HG03342 (cell line): ENCODE measurements at regions not wholly inside any gene's neighbourhood (a gene's known extent, or its start where the extent isn't known, plus 50 kb on each side); places are given as distances from the start of the nearest gene placed in this dataset.

Experiments used
- ATAC-seq: cut with Tn5 transposase; IDR thresholded peaks from one replicate; pipeline ENCODE4 v1.9.1; 2021; ENCODE audit warnings: mild to moderate bottlenecking, moderate library complexity; ENCODE audit not compliant: unreplicated experiment

DNA sequence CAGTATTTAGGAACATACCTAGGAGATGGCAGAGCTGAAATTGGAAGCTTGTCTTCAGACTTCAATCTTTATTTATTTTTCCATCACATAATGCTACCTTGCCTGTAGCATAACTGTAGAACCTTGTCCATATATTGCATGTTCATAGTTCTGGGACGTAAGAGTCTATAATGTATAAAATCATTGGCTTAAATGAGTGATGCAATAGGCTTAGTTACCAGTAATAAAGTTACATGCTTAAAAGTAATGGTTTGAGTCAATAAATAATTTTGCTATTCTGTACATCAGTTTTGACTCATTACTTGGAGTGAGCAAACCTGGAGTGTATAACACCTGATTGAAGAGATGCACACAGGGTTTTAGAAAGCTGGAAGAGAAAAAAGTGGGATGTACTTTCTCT, 229.3 kb downstream of the CDCA7 start:
- no peak for ATAC-seq

DNA sequence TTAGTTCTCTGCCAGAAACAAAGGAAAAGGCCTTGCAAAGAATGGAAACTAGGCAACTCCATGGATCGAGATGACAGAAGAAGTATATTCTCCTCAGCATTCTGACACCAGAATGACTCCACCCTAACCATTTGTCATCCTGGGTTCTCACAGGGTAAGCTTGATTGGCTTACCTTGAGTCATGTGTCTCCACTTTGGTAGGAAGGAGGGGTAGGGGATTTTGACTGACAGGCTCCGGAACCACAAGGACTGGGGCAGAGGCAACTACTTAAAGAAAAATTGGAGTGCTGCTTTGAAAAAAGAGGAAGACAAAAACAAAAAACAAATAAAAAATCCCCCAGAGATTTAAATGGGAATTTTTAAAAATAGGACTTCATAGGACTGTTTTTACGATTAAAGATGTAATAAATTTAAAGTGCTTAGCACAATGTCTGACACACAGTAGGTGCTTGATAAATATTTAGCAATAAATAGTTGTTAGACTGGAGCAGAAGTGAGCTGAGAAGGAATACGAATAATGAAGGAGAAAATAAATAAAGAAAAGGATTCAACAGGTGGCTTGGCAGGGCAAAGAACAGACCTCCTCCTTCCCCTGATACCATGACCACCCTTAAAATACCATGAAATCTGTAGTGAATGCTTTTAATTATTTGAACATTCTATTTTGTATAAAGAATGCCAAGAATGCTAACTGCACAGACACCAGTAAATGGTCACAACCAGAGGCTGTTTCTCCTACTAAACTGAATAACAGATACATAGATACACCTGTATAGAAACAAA, 230.2 kb downstream of the CDCA7 start:
- no peak for ATAC-seq

DNA sequence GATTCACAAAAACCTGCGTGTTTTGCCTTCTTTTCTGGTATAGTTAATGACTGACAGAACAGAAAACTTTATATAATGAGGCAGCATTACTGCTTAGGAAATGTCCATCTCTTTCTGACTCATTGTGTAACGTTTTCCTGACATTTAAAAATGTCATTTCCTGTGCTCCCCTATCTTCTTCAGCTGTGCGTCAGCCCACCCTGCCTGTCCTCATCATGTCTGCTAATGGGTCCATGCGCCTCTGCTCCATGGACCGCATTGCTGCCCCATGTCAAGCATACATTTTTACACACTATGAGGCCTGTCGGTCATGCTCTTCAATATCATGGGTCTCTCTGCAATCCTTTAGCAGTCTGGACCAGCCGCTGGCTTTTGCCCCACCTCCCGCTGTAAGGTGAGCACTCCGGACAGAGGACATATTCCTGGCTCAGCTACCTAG, 234.3 kb downstream of the CDCA7 start:
- ATAC-seq: no peak

DNA sequence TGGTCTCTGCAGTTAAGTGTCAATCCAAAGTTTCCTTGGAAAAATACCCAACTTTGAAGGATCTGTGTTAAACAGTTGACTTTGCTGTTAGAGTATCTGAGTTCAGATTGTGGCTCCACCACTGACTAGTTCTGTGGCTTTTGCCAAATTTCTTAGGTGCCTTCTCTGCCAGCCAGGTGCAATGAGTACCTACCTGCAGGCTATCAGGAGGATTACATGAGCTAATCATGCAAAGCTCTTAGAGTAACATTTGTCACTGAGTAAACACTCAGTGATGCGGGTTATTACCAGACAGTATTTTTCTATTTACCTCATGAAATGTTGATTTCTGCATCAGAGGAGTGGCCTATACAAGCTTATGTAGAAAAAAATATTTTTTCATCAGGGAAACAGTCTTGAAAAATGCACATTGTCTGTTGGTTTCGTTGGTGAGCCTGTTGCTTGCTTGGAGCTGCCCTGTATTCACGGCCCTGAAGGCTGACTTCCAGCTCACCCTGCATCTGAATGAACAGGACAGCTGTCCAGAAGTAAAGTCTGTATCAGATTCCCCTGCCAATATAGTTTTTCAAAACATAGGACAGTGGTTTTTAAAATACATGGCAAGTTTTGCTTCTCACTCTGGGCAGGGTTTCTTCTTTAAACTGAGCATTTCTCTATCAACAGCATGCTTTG, 235.1 kb downstream of the CDCA7 start:
- ATAC-seq: no peak

DNA sequence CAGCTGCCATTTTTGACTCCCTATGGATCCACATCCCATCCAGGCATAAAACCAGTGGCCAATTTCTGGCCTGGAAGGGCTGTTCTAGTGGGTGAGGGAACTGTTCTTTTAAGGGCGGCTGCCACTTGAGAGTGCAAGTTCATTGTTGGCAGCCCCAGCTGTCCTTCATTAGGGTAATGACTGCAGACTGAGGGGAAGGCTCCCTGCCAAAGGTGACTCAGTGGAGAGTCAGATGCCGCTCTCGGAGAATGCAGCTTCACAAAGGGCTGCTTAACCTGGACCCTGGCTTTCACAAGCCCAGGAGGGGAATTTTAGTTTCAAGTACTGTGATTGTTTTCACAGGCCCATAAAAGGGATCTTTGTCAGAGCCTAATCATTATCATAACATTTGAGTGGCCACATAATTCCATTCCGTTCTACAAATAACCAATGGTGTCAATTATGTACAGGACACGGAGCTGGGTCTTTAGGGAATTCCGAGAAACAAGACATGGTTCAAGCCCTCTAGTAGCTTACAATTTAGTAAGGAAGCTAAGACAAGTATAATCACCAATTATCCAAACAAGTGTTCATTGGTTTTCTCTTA, 235.7 kb downstream of the CDCA7 start:
- ATAC-seq: no peak

DNA sequence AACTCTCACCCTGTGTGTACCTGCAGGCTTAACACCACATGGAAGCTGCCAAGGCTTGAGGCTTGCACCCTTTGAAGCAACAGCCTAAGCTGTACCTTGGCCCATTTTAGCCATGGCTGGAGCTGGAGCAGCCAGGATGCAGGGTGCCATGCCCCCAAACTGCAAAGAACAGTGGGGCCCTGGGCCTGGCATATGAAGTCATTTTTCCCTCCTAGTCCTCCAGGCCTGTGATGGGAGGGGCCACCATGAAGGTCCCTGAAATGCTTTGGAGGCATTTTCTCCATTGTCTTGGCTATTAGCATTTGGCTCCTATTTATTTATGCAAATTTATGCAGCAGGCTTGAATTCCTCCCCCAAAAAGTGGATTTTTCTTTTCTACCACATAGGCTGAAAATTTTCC, 238.4 kb downstream of the CDCA7 start:
- ATAC-seq: no peak

DNA sequence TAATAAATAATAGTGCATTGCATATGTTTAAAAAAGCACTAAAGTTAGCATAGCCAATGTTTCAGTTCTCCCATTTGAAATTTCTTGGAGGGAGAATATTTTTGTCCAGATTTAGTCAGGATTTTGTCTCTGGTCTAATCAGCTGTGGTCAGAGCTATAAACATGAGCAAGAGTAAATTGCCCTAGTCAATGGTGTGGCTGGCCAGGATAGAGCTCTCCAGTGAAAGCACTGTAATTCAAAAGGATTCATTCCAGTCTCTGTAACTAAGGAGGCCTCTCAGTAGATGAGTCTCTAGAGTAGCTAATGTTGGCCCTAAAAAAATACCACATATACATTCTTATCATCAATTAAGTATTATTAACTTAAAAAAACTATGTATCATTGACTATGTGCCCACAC, 241.6 kb downstream of the CDCA7 start:
- ATAC-seq: no peak

DNA sequence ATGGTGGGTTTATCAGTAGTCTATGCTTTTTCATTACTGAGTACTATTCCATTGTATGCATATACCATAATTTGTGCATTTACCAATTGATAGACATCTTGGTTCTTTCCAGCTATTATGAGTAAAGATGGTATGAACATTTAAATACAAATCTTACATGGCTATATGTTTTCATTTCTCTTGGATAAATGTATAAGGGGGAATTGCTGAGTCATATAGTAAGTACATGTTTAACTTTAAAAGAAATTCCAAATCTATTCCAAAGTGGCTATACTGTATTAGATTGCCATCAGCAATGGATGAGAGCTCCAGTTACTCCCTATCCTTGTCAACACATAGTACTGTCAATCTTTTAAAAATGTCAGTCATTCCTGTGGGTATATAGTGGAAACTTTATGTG, 243.9 kb downstream of the CDCA7 start:
- ATAC-seq: no peak

DNA sequence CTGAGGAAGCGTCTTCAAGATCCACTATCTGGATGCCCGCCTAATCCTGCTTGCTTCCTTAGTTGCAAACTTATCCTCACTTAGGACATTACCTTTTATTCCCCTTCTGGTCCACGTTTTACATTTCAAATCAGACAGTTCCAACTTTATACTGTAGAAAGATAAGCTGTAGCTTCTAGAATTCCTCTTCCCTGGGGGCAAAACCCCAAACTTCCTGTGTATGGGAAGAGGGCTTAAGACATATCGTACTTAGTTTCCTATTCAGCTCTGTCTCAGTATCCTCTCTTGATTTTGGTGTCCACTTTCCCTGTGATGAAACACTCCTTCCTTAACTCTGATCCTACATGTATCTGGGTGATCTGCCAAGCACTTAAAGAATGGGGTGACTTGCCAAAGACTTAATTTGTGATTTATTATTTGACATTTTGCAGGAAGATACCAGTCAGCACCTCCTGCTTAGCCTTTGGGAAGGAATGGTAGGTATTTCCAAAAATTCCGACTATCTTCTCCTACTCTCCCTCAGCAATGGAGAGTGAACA, 245.2 kb downstream of the CDCA7 start:
- no peak for ATAC-seq

DNA sequence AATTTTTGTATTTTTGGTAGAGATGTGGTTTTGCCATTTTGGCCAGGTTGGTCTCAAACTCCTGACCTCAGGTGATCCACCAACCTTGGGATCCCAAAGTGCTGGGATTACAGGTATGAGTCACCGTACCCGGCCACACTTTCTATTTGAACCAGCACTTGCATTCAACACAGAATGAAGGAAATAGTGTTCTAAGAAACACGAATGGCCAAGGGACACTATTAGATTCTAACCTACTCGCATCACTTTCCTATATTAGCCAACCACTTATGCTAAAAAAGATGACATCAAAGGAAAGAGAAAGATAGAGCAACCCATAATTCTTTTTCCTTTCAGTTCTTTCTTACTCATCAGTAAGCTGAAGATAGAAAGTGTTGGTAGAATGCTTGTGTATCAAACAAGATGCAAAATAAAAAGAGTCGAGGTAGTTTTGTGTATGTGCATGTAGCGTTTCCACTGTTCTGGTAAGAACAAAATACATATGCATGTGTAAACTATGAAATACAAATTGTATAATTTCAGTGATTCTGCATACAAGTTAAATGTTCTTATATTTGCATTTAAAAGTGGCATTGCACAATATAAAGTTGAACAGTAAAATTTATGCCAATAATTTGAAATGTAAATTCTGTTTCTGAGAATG, 247.6 kb downstream of the CDCA7 start:
- no peak for ATAC-seq

DNA sequence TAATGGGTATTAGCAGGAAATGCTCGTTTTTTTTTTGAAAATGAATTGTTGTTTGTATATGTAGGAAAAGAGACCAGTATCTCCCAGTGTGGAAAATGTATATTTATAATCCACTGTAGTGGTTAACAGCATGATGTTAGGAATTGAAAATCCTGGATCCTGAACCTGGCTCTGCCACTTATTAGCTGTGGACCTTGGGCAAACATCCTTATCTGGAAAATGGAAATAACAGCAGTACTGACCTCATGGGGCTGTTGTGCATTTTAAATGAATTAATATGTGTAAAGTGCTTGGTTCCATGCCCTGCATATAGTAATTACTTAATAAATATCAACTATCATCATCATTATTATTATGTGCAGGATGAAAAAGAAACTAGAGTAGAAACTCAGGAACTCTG, 251.3 kb downstream of the CDCA7 start:
- ATAC-seq: no peak

DNA sequence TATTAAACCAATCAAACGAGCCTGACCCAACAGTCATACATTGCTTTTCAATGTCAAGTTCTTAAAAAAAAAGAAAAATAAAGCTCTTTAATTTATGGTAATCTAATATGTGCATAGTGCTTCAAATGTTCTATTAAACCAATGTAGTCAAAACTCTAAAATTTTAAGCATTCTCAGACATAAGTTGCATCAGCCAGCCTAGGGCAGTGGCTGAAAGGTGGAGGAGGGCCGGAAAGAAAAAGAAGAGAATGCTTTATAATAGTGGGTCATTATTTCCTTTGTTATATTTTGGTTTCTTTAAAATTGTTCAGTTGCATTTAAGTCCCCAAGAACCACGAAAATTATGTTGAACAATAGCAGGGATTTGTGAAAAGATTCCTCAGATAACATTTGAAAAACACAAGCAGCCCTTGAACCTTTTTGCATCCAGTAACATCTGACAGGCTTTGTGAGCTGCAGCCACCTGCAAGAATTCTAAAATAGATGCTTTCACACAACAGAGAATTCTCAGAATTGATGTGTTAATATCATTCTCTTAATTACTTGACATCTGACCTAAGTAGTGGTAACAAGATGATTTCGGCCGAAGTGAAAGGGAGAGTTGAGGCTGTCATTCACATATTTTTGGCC, 252.1 kb downstream of the CDCA7 start:
- no peak for ATAC-seq

DNA sequence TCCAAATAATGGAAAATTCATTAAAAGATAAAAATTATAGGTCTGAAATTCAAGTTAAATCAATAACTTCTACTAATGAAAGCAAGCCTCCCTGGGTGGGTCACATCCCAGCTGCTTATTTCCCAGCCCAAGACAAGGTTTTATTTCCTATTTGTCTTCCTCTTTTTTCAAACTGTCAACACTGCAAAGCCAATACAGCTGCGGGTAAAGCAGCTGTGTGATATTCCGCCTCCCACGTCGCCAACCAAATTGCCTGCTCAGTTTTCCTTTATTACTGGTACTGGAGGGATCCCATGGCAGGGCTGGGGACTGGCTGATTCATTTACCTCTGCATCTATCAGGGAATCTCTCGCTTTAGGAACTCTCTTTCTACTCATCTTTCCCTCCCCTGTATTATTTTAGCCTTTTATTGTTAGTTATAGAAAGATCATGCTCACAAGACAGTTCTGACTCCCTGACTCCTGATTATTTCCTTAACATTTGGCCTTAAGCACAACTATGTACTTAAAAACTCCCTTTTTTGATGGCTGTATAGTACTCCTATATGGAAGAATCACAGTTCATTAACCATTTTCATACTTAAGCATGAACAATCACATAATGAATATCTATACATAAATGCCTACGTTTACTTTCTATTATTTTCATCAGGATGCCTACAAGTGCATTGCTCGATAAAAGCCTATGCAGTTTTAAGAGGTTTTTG, 253.1 kb downstream of the CDCA7 start:
- ATAC-seq: no peak

DNA sequence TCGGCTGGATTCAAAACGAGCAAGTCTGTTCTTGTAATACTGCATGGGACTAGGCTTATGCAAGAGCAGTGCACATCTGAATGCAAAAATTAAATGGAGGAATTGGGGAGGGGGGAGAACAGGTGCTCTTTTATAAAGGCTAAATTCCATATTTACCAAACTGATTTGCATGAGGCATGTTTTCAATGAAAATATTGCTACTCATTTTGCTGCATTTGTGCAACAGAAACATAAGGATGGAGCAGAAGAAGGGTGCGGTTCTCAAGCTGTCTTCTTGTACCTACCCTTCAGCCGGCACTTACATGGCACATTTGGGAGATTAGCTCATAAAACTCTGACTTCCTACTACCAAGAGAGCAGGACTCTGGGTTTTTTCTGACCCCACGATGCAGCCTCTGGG, 256.4 kb downstream of the CDCA7 start:
- no peak for ATAC-seq

DNA sequence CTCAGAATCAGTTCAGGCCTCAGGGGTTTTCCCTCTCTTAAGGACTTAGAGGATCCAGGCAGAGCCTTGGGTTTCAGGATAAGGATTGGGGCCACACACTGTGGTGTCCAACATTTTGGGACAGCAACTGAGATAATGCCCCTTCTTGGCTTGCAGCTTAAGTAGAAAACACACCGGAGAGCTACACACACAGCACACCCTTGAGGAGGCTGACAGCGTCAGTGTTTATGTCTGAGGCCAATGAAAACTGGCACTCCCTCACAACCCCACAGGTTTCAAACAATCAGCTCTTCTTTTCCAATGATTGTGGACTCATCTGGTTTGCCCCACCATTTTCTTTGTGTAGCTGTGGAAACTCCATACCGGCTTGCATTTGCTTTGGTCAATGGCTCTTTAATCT, 257.7 kb downstream of the CDCA7 start:
- ATAC-seq: no peak

DNA sequence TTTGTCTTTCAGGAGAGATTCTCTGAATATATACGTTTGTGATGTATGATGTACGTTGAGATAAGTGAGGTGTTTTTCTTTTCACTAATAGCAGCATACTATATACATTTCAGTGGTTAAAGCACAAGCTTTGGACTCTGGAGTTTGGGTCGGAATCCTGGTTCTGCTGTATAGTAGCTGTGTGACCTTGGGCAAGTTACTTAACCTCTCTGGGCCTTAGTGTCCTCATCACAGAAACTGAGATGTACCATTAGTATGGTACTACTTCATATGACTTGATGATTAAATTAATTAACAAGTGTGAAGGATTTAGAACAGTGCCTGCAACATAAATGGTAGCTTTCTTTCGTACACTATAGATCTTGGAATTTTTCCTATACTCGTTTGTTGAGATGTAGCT, 258.7 kb downstream of the CDCA7 start:
- no peak for ATAC-seq

DNA sequence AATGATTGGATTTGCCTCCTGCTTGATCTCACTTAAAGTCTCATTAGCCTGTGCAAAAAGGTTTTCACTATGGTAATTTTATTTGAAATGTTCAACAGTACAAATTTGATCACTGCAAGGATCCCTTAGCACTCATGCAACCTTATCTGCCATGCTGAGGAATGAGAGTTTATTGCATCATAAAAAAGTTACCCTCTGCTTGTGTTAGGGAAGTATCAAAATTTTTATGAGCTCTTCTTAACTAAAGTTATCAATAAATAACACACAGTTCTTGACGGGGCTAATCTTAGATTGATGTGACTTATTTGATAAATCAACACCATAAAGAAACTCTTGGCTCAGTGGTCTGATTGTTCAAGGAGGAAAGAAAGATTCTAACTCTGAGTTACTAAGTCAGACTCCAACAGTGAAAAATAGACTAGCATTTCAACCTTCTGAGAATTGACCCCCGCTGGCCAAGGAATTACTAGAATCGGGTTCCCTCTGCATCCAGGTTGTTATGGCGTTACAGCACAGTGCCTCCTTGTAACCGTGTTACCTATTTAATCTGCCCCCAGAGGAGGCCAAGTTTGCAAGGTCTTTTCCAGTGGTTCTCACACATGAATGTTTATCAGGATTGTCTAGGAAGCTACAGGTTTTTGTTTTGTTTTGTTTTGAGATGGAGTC, 259.7 kb downstream of the CDCA7 start:
- no peak for ATAC-seq

DNA sequence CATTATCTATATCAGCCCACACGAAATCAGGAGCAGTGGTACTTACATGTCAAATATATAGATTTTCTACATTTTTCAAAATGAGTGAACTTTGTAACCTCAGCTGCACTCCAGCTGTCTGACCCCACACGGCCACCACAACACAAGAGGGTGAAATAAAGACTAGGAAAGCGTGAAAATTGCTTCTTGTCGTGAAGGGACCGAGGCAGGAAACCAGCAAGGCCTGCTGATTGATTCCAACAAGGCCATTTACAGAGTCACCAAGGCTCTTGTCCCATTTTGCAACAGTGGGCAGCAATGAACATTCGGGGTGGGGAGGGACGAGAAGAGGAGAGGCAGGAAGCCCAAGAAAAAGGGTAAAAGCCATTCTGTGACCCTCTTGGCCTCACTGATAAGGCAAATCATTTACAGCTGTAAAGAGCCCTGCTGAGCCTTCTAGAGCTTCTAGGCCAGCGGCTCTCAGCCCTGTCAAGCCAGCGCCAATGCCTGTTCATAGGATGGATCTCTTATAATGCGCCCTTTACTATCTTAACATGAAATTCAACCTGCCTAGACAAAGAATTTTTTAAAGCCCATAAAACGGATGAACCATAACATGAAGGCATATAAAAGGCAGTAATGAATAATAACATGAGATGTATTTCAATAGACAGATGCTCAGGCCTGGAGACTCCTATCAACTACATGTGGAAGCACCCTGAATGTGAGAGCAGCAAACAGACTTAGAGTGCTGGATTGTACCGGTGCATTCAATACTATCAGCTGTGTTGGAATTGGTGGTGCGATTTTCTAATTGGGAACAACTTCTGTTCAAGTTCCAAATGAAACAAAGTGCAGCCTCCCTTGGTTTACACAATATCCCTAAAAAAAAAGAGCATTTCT, 269.0 kb downstream of the CDCA7 start:
- no peak for ATAC-seq

DNA sequence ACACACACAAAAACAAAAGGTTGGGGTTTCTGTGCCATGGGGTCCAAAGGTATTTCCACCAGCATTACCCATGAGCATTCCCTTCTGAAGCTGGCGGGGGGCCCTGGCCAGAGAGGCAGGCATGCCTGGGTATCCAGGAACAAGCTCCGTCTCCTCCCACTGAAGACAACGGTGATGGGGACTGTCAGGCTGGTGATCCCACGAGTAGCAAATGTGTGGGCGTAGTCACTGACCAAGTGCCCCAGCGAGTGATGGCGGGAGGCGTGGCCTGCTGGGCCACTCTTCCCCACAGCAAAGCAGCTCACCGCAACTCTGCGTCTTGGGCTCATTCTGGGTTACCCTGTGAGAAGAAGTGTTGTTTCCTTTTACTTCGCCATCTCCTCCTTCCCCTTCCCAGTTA, 270.6 kb downstream of the CDCA7 start:
- no peak for ATAC-seq
